HPDE6-E6E7 (cell line): ENCODE measurements at regions not wholly inside any gene's neighbourhood (a gene's known extent, or its start where the extent isn't known, plus 50 kb on each side); places are given as distances from the start of the nearest gene placed in this dataset.
A peak's percentile ranks its signal among the peaks of the same experiment; 100 is the strongest.
"Not testable (repeated sequence)": the region's sequence is repeated elsewhere in the genome, so short reads cannot be mapped to it uniquely, and the experiment has no call there.

Experiments used
- DNase-seq: peaks from one replicate; pipeline ENCODE4 v3.0.0; 2011; ENCODE audit warnings: missing footprints; ENCODE audit errors: extremely low spot score

GRCh38 chr7:26958834-26959233 is 94.4 kb upstream of the SKAP2 start:
- peak; percentile 51 for DNase-seq

- DNase-seq: no peak
Measured at GRCh38 chr7:26955516-26955915, 91.1 kb upstream of the SKAP2 start.

GRCh38 chr7:26954951-26955350 is 90.6 kb upstream of the SKAP2 start:
- DNase-seq: no peak

- DNase-seq: no peak
Measured at GRCh38 chr7:26951407-26951950, 87.1 kb upstream of the SKAP2 start.

GRCh38 chr7:26950889-26951288 is 86.5 kb upstream of the SKAP2 start:
- no peak for DNase-seq

- DNase-seq: no peak
Measured at GRCh38 chr7:26949319-26949718, 84.9 kb upstream of the SKAP2 start.

- peak; percentile 47 for DNase-seq
Measured at GRCh38 chr7:26948617-26949118, 84.3 kb upstream of the SKAP2 start.

GRCh38 chr7:26944501-26945358 is 80.3 kb upstream of the SKAP2 start:
- DNase-seq: no peak

- DNase-seq: no peak
Measured at GRCh38 chr7:26937939-26938623, 73.7 kb upstream of the SKAP2 start.

- DNase-seq: no peak
Measured at GRCh38 chr7:26937306-26937705, 72.9 kb upstream of the SKAP2 start.

GRCh38 chr7:26932616-26933015 is 68.2 kb upstream of the SKAP2 start:
- not testable (repeated sequence) for DNase-seq

- no peak for DNase-seq
Measured at GRCh38 chr7:26930845-26931244, 66.5 kb upstream of the SKAP2 start.

GRCh38 chr7:26930201-26930600 is 65.8 kb upstream of the SKAP2 start:
- no peak for DNase-seq

- no peak for DNase-seq
Measured at GRCh38 chr7:26928703-26929347, 64.4 kb upstream of the SKAP2 start.

- DNase-seq: no peak
Measured at GRCh38 chr7:26925768-26926167, 61.4 kb upstream of the SKAP2 start.

- DNase-seq: no peak
Measured at GRCh38 chr7:26924149-26924767, 59.9 kb upstream of the SKAP2 start.

GRCh38 chr7:26919906-26920493 is 55.6 kb upstream of the SKAP2 start:
- DNase-seq: no peak

- DNase-seq: no peak
Measured at GRCh38 chr7:26918241-26918640, 53.9 kb upstream of the SKAP2 start.

- DNase-seq: no peak
Measured at GRCh38 chr7:26916779-26917320, 52.5 kb upstream of the SKAP2 start.

GRCh38 chr7:26916336-26916735 is 51.9 kb upstream of the SKAP2 start:
- DNase-seq: no peak
